ENCODE measurements at regions not wholly inside any gene's neighbourhood (a gene's known extent, or its start where the extent isn't known, plus 50 kb on each side); places are given as distances from the start of the nearest gene placed in this dataset.
"Not testable (repeated sequence)": the region's sequence is repeated elsewhere in the genome, so short reads cannot be mapped to it uniquely, and the experiment has no call there.

- no peak for TF ChIP-seq ATF3 (IDR thresholded peaks at IDR 0.05; ENCODE audit: borderline replicate concordance, extremely low read depth, low read depth, low read length)
- no peak for TF ChIP-seq MTA2 (IDR thresholded peaks at IDR 0.05; ENCODE audit: low read depth)
- TF ChIP-seq BCLAF1 (IDR thresholded peaks at IDR 0.05), result no peak
These were observed 144.8 kb upstream of the SLC35F3 start (continued) for GRCh38 chr1:233759665-233760064.

- H2AFZ ChIP-seq (ENCODE audit: control insufficient read depth, low read depth, low read length); in situ Hi-C loops (cut with MboI); H3K27ac ChIP-seq (ENCODE audit: control insufficient read depth, insufficient read depth); H3K4me1 ChIP-seq (ENCODE audit: control insufficient read depth, insufficient read depth, low read length); H3K9ac ChIP-seq (ENCODE audit: control insufficient read depth, insufficient read depth, low read length); H4K20me1 ChIP-seq (ENCODE audit: control insufficient read depth, insufficient read depth); H3K27me3 ChIP-seq (replicated peaks in 1 of 2; ENCODE audit: control insufficient read depth in 2 of 2, insufficient read depth in 2 of 2, low read length in 1 of 2); FAIRE-seq; H3K4me2 ChIP-seq (ENCODE audit: control insufficient read depth, insufficient read depth); H3K9me3 ChIP-seq (replicated peaks; ENCODE audit: control insufficient read depth, insufficient read depth, low read length); H3K36me3 ChIP-seq (ENCODE audit: control insufficient read depth in 2 of 2, insufficient read depth in 2 of 2, low read length in 1 of 2); POLR2A ChIA-PET; CTCF ChIA-PET; intact Hi-C loops (cut with micrococcal nuclease; ENCODE audit: unreplicated experiment); RAD21 ChIA-PET (ENCODE audit: unreplicated experiment); H3K79me2 ChIP-seq (ENCODE audit: control insufficient read depth, insufficient read depth, low read length); H3K4me3 ChIP-seq; BruUV-seq (replicated peaks); DNase-seq (ENCODE audit: low read depth, low spot score); ATAC-seq: not testable (repeated sequence)
- SMC1A ChIA-PET (ENCODE audit: uncharacterized antibody, unreplicated experiment), result interaction anchor here (0.9 kb wide), 1 partner anchor 70 kb away, joined by 3 read pairs; no protein-coding TSS in a partner anchor
- WGBS (ENCODE audit: insufficient coverage, insufficient replicate concordance, low lambda C conversion rate, missing lambda C conversion rate), result 41% methylated on average over 3 of the region's 3 CpGs
These were observed 140.2 kb upstream of the SLC35F3 start for GRCh38 chr1:233764304-233764703.

Data from GM12878 (cell line).